GM23248 (cell line): ENCODE measurements at regions not wholly inside any gene's neighbourhood (a gene's known extent, or its start where the extent isn't known, plus 50 kb on each side); places are given as distances from the start of the nearest gene placed in this dataset.

Experiments used
- DNase-seq: peaks from one replicate; pipeline ENCODE4 v3.0.0-alpha.2; 2015
- H2AFZ ChIP-seq: fragments of 200-600 bp; sonication (generic); 2 replicates; pipeline ENCODE4 v1.6.1; 2016; ENCODE audit warnings: antibody characterized with exemption
- H3F3A ChIP-seq: fragments of 200-600 bp; sonication (generic); 2 replicates; pipeline ENCODE4 v1.6.1; 2016; ENCODE audit warnings: mild to moderate bottlenecking, antibody characterized with exemption, mixed run types; ENCODE audit not compliant: insufficient read depth
- H3K27ac ChIP-seq: fragments of 200-600 bp; sonication (generic); 2 replicates; pipeline ENCODE4 v1.5.1; 2016; ENCODE audit warnings: mild to moderate bottlenecking
- H3K27me3 ChIP-seq: fragments of 200-600 bp; sonication (generic); replicated peaks from 2 replicates; pipeline ENCODE4 v1.6.1; 2016; ENCODE audit warnings: mild to moderate bottlenecking; ENCODE audit not compliant: insufficient read depth
- H3K36me3 ChIP-seq: fragments of 200-600 bp; sonication (generic); 2 replicates; pipeline ENCODE4 v1.6.1; 2016; ENCODE audit warnings: low read depth, mild to moderate bottlenecking
- H3K4me1 ChIP-seq: fragments of 200-600 bp; sonication (generic); 2 replicates; pipeline ENCODE4 v1.6.1; 2016; ENCODE audit warnings: mild to moderate bottlenecking; ENCODE audit not compliant: insufficient read depth
- H3K4me2 ChIP-seq: fragments of 200-600 bp; sonication (generic); one replicate; pipeline ENCODE4 v1.6.1; 2016; ENCODE audit warnings: mild to moderate bottlenecking; ENCODE audit not compliant: unreplicated experiment
- H3K4me3 ChIP-seq: fragments of 200-600 bp; sonication (generic); 2 replicates; pipeline ENCODE4 v1.5.1; 2016; ENCODE audit warnings: mild to moderate bottlenecking
- H3K79me2 ChIP-seq: fragments of 200-600 bp; sonication (generic); 2 replicates; pipeline ENCODE4 v1.6.1; 2016; ENCODE audit warnings: mild to moderate bottlenecking; ENCODE audit not compliant: insufficient read depth
- H3K9ac ChIP-seq: fragments of 200-600 bp; sonication (generic); 2 replicates; pipeline ENCODE4 v1.6.1; 2016; ENCODE audit warnings: mild to moderate bottlenecking
- H3K9me2 ChIP-seq: fragments of 200-600 bp; sonication (generic); 2 replicates; pipeline ENCODE4 v1.6.1; 2016; ENCODE audit warnings: mixed run types, mild to moderate bottlenecking, moderate library complexity; ENCODE audit not compliant: insufficient read depth
- H3K9me3 ChIP-seq: fragments of 200-600 bp; sonication (generic); one replicate; pipeline ENCODE4 v1.6.1; 2017; ENCODE audit warnings: low read depth
- H4K20me1 ChIP-seq: fragments of 200-600 bp; sonication (generic); 2 replicates; pipeline ENCODE4 v1.6.0; 2016; ENCODE audit not compliant: insufficient read depth
- EZH2 ChIP-seq: fragments of 200-600 bp; sonication (generic); IDR thresholded peaks from 2 replicates; pipeline ENCODE4 v1.6.1; 2018; ENCODE audit warnings: antibody characterized with exemption, mild to moderate bottlenecking; ENCODE audit not compliant: insufficient read depth, poor library complexity, severe bottlenecking
- EZH2phosphoT487 ChIP-seq: fragments of 200-600 bp; sonication (generic); IDR thresholded peaks from 2 replicates; pipeline ENCODE4 v1.6.1; 2018; ENCODE audit warnings: antibody characterized with exemption, moderate library complexity, mild to moderate bottlenecking, low read depth; ENCODE audit not compliant: insufficient read depth
- WGBS, 2 experiments: methylation state at CpG; one replicate each; pipeline ENCODE4 v1.1.6; 2015 to 2017; ENCODE audit warnings: low lambda C conversion rate in 2 of 2, low coverage in 1 of 2; ENCODE audit errors: missing lambda C conversion rate in 2 of 2; 5-methylcytosine and 5-hydroxymethylcytosine counted together
- in situ Hi-C: fragments of 300-500 bp; cut with MboI; formaldehyde crosslinking; loops from 2 replicates; pipeline ENCODE4 v1.15.0; 2020

DNA sequence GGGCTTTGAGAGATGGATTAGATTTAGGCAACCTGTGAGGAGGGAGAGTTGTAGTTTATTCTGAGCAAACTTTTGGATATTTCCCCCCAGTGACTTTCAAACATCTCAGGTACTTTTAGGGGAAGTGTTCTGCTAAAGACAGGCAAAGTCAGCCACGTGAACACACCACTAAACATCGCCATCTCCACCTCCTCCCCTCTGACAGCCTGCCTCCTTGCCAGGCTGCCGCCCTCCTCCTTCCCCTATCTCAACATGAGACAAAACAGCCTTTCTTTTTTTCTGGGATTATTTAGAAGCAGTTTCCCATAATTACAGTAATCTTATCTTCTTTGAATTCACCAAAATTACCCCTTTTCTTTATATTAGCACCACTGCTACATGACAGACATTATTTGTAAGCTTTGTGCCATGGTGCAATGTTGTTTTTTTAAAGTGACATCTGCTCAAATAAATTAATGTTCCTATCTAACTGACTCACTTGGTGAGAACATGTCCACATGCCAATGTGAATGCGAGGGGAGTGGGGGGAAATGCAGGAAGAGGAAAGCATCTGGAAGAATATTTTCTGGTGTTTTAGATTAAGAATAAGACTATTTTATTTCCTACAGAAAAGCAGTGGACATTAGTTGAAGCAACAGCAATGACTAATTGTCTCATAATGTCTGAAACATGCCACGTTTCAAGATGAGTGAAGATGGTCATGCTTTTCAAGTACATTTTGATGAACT, 147.8 kb upstream of the ATP1B1 start:
- H3K9me3 ChIP-seq = no peaks in the 10 kb centered on the region
- H3K27me3 ChIP-seq = no peaks in the 10 kb centered on the region; the same call in 1 of the 2 replicates
- no peaks in the 10 kb centered on the region for H3K4me1 ChIP-seq
- no peaks in the 10 kb centered on the region for H3K79me2 ChIP-seq
- no peak overlapping the region for H3K27ac ChIP-seq
- no peak overlapping the region for H2AFZ ChIP-seq
- no peak overlapping the region for H3K9ac ChIP-seq
- 36 to 38% methylated on average over 5 of the region's 5 CpGs for WGBS, 2 experiments
- DNase-seq = peak; percentile 35
- no peaks in the 10 kb centered on the region for H3K36me3 ChIP-seq
- no peak overlapping the region for H3K4me3 ChIP-seq
- TF ChIP-seq EZH2 (no peak), EZH2phosphoT487 (no peak)
- in situ Hi-C loops = no loop called here
- H4K20me1 ChIP-seq = no peaks in the 10 kb centered on the region
- H3F3A ChIP-seq = no peaks in the 10 kb centered on the region
- no peaks in the 10 kb centered on the region for H3K9me2 ChIP-seq
- H3K4me2 ChIP-seq = no peak overlapping the region

DNA sequence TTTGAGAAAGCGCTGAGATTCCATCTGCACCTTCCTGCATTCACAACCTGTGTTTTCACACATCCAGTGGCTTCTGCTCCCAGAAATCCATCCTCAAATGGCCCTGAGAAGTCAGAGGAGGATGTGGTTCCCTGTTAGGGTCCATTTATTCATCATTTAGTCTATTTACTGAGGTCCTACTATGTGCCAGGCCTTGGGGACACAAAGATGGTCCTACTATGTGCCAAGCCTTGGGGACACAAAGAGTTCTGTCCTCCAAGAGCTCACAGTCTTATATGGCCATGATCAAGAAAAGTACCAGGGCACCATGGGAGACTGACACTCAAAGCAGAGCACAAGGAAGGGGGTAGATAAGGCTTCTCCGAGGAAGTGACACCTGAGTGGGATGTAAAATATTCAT, 147.1 kb upstream of the ATP1B1 start:
- Histone ChIP-seq H3K27ac (no peak overlapping the region), H3K4me2 (no peak overlapping the region), H3F3A (no peaks in the 10 kb centered on the region), H3K27me3 (no peaks in the 10 kb centered on the region; the same call in 1 of the 2 replicates), H2AFZ (no peak overlapping the region), H3K4me1 (no peaks in the 10 kb centered on the region), H3K9ac (no peak overlapping the region), H3K4me3 (no peak overlapping the region), H3K79me2 (no peaks in the 10 kb centered on the region), H3K9me3 (no peaks in the 10 kb centered on the region), H3K9me2 (no peaks in the 10 kb centered on the region), H4K20me1 (no peaks in the 10 kb centered on the region), H3K36me3 (no peaks in the 10 kb centered on the region)
- DNase-seq = no peak
- TF ChIP-seq EZH2phosphoT487 = no peak
- TF ChIP-seq EZH2 = no peak
- in situ Hi-C loops = no loop called here
- 58 to 73% methylated on average over 2 of the region's 2 CpGs for WGBS, 2 experiments

DNA sequence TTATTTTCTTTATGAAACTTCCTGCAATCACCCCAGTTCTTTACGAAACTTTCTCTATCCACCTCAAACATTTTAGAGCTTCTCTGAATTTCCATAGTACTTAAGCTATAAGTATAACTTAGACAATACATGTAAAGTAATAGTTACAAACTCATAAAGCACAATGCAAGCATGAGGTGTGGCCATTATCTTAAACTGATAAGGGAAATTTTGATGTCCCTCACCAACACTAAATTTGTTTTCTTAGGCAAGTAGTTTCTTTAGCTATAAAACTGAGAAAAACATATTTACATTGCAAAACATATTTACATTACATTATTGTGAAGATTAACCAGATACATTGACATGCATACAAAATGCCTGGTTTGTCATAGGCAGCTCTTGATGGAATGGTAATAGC, 146.4 kb upstream of the ATP1B1 start:
- Histone ChIP-seq H3K79me2 (no peaks in the 10 kb centered on the region), H3K36me3 (no peaks in the 10 kb centered on the region), H3K4me2 (no peak overlapping the region), H3K4me1 (no peaks in the 10 kb centered on the region), H3K27me3 (no peaks in the 10 kb centered on the region; the same call in 1 of the 2 replicates), H3K9me2 (no peaks in the 10 kb centered on the region), H2AFZ (no peak overlapping the region), H3K4me3 (no peak overlapping the region), H4K20me1 (no peaks in the 10 kb centered on the region), H3F3A (no peaks in the 10 kb centered on the region), H3K9ac (no peak overlapping the region), H3K27ac (no peak overlapping the region), H3K9me3 (no peaks in the 10 kb centered on the region)
- TF ChIP-seq EZH2 (no peak), EZH2phosphoT487 (no peak)
- in situ Hi-C loops = no loop called here
- no peak for DNase-seq
- WGBS, 2 experiments = 64 to 69% methylated on average over 1 of the region's 1 CpG

DNA sequence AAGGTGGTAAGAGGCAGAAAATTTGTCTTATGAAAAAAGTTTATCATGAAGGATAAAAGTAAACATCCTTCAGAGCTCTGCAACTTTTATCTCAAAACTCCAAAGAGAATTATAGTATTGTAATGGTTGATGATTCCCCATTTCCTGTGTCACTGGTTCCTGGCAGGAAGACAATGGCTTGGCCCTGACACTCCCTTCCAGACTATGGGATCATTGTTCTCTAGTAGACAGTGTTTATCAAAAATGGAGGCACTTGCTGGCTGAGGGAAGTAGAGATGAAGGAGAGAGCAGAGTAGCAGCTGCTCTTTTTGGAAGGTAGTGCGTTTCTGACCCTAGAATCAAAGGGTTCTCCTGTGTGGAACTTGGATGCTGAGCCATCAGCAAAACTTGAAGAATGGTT, 145.9 kb upstream of the ATP1B1 start:
- Histone ChIP-seq H3K4me1 (no peaks in the 10 kb centered on the region), H3K4me3 (no peak overlapping the region), H3K27me3 (no peaks in the 10 kb centered on the region; the same call in 1 of the 2 replicates), H3K27ac (no peak overlapping the region), H3K4me2 (no peak overlapping the region), H2AFZ (no peak overlapping the region), H3K36me3 (no peaks in the 10 kb centered on the region), H3F3A (no peaks in the 10 kb centered on the region), H3K79me2 (no peaks in the 10 kb centered on the region), H3K9ac (no peak overlapping the region), H3K9me3 (no peaks in the 10 kb centered on the region), H3K9me2 (no peaks in the 10 kb centered on the region), H4K20me1 (no peaks in the 10 kb centered on the region)
- DNase-seq = no peak
- TF ChIP-seq EZH2phosphoT487 (no peak), EZH2 (no peak)
- in situ Hi-C loops = no loop called here
- 59 to 61% methylated on average over 1 of the region's 1 CpG for WGBS, 2 experiments

DNA sequence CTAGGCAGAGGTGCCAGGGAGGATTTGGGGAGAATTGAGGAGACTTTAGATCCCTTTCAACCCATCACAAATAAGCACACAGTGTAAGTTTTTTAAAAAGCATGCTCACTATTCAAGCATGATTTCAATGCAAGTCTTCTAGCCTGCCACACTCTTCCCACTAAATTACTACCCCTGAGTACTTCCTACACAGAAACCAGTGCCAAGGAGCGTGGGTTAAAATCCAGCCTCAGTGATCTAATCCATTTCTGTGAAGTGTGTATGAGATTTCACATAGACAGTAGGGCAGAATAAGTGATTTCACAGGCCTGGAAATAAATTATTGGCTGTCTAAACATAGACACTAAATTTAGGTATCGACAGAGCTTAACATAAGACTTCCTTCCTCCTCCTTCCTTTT, 142.9 kb upstream of the ATP1B1 start:
- Histone ChIP-seq H3K79me2 (no peaks in the 10 kb centered on the region), H3K9me2 (no peaks in the 10 kb centered on the region), H3K4me2 (no peak overlapping the region), H3K27me3 (no peaks in the 10 kb centered on the region), H3F3A (no peaks in the 10 kb centered on the region), H2AFZ (no peak overlapping the region), H3K27ac (no peak overlapping the region), H3K4me3 (no peak overlapping the region), H3K4me1 (no peaks in the 10 kb centered on the region), H3K9me3 (no peaks in the 10 kb centered on the region), H3K36me3 (no peaks in the 10 kb centered on the region), H4K20me1 (no peaks in the 10 kb centered on the region), H3K9ac (no peak overlapping the region)
- TF ChIP-seq EZH2phosphoT487 (no peak), EZH2 (no peak)
- 48 to 50% methylated on average over 2 of the region's 2 CpGs for WGBS, 2 experiments
- in situ Hi-C loops = no loop called here
- no peak for DNase-seq
